HG02938 (cell line): ENCODE measurements at regions not wholly inside any gene's neighbourhood (a gene's known extent, or its start where the extent isn't known, plus 50 kb on each side); places are given as distances from the start of the nearest gene placed in this dataset.

Experiments
- ATAC-seq: cut with Tn5 transposase; IDR thresholded peaks from one replicate; pipeline ENCODE4 v1.9.1; 2021; ENCODE audit warnings: mild to moderate bottlenecking, moderate library complexity; ENCODE audit not compliant: unreplicated experiment

DNA sequence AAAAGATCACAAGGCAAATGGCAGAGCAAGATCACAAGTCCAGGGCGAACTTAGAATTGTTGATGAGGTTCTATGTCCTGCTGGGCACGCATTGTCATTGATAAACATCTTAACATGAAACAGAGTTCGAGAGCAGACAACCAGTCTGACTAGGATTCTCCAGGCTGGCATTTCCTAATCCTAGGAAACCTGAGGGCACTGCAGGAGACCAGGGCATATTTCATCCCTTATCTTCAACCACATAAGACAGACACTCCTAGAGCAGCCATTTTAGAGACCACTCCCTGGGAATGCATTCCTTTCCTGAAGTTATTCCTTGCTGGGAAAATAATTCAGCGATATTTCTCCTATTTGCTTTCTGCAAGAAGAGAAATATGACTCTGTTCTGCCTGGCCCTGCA, 1199.9 kb downstream of the SI start:
- ATAC-seq = no peak

DNA sequence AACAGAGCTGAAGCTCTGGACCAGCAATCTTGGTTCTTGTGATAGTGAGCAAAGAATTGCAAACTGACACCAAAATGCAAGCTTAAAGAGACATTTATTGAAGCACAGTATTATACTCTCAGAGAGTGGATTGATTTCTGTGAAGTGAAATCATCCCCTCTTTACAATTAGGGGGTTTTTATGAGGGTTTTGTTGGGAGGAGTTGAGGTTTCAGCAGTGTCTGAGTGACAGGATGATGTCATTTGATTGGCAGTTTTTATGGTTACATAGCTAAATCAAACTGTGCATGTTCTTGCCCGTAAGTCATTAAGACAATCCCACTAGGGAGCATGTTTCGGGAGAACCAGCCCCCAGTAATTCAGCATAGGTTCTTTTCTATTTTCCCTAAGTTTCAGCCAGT, 1200.5 kb downstream of the SI start:
- no peak for ATAC-seq

GRCh38 chr3:163863146-163863545, 1215.2 kb downstream of the SI start:
- ATAC-seq = no peak

- ATAC-seq = no peak
These were observed 1226.1 kb downstream of the SI start for GRCh38 chr3:163852233-163852632.

- ATAC-seq = no peak
These were observed 1239.5 kb downstream of the SI start for GRCh38 chr3:163838769-163839168.

GRCh38 chr3:163832547-163832946, 1245.7 kb downstream of the SI start:
- no peak for ATAC-seq

DNA sequence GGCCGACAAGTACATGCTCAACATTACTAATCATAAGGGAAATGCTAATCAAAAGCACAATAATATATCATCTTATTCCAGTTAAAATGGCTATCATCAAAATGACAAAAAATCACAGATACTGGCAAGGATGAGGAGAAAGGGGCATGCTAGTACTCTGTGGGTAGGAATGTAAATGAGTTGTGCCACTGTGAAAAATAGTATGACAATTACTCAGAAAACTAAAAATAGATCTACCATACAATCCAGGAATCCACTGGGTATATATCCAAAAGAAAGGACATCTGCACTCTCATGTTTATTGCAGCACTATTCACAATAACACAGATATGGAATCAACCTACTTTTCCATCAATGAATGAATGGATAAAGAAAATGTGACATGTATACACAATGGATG, 1256.5 kb downstream of the SI start:
- no peak for ATAC-seq

GRCh38 chr3:163817015-163817414, 1261.3 kb downstream of the SI start:
- no peak for ATAC-seq

DNA sequence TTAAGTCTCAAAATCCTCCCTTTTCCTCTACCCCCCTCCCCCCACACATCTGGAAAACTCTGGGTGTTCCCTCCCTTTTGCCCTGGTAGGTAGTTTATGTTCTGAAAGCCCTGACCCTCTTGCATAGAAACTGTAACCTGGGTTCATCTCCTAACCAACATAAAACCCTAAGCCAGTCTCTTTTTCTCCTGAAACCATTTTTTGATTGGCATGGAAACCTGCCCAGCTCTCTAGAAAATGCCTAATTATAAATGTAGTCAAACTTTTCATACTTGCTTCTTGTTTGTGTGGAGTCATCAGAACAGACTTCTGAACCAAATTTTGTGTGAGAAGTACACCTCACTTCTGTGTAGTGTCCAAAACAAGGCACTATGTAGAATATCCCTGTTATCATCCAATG, 1264.4 kb downstream of the SI start:
- ATAC-seq = no peak

DNA sequence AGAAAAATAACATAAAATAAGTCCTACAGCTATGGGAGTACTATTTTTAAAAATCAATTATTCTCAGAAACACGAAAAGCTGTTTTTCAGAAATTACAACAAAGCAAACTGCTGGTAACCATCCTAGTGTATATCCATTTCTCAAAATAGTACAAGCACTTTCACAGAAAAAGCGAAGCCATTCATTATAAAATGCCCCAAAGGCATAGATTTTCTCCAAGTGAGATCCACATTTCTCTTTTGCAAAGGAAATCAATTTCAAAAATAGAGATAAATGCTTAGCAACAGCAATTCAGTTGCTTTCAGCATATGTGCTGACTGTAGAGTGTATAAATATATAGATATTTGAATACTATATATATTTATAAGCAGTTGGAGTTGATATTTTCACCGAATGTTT, 1266.3 kb downstream of the SI start:
- ATAC-seq = no peak

GRCh38 chr3:163809540-163809993, 1268.7 kb downstream of the SI start:
- ATAC-seq = no peak

GRCh38 chr3:163786416-163786815, 1291.9 kb downstream of the SI start:
- ATAC-seq = no peak

DNA sequence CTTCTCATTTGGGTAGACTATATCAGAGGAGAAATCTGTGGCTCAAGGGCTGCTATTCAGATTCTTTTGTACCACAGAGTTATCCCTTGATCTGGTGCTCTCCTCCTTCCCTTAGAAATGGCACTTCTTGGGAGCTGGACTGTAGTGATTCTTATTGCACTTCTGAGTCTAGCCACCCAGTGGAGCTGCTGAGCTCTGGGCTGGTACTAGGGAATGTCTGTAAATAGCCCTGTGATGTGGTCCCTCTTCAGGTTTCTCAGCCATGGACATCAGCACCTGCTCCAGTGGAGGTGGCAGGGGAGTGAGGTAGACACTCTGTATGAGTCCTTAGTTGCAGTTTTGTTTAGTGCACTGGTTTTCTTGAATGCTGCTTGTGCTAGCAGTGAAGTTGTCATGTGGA, 1292.6 kb downstream of the SI start:
- no peak for ATAC-seq

DNA sequence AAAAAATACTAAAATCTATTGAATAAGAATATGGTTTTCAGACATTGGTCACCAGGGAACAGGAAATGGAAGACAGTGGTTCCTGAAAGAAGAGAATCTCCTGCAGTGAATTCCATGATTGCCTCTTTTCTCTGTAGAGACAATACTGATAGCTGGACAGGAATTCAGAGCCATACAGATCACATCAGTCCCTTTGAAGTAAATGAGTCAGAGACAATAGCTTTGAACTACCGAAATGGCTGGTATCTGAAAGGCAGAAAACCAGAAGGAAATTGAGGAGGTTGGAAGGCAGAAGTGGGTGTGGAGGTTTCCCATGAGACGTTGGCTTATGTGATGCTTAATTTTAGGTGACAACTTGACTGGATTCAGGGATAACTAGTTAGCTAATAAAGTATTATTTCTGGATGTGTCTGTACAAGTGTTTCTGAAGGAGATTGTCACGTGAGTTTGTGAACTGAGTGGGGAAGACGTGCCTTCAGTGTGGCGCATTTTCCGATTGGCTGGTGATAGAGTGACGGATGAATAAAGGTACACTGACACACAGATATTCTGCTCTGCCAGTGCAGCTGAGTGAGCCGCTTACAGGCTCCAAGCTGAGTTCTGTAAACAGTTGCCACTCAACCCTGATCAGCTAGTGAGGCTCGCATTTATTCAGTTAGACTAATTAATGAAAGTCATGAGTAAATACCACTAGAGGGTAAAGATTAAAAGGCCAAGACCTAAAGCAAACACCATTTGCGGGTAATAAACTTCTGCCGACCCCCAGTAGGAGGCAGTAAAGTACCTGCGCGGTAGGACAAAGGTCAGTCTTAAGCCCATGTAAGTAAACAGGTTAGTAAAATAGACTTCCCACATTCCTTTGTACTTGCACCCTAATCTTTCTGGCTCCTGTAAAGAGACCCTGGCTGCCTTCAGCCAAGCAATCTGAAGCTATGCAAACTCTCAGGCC, 1298.6 kb downstream of the SI start:
- ATAC-seq = no peak

- ATAC-seq = no peak
These were observed 1301.6 kb downstream of the SI start for GRCh38 chr3:163776743-163777142.

DNA sequence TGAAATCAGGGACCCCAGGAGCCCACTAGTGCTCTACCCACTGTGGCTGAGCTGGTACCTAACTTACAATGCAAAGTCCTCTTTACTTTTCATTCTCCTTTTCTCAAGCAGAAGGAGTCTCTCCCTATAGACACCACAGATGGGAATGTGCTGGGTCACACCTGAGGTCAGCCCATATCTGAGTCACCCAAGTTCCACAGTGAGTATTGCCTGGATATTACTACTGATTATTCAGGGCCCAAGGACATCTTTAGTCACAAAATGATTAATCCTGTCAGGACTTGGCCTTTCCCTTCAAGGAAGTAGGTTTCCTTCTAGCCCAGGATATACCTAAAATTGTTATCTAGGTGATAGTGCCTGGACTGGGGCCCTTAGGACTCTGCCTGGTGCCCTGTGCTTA, 1305.2 kb downstream of the SI start:
- ATAC-seq = no peak

- ATAC-seq = no peak
These were observed 1310.2 kb downstream of the SI start for GRCh38 chr3:163768048-163768447.

DNA sequence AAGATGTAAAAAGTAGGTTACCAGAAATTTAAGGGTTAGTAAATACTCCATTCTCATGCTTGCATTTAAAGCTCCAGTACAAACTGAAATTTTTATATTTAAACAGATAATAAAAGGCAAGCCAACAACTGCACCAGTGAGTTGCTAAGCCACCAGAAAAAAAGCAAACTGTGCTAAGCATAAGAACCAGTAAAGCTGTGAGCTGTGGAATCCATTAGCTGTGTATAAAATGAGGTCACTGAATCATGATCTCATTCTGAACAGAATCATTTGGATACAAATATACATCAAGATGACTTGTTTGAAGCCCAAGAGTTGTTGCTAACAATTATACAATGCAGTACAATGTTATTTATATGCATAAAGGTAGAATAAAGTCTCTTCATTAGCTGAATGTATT, 1312.2 kb downstream of the SI start:
- ATAC-seq = no peak

DNA sequence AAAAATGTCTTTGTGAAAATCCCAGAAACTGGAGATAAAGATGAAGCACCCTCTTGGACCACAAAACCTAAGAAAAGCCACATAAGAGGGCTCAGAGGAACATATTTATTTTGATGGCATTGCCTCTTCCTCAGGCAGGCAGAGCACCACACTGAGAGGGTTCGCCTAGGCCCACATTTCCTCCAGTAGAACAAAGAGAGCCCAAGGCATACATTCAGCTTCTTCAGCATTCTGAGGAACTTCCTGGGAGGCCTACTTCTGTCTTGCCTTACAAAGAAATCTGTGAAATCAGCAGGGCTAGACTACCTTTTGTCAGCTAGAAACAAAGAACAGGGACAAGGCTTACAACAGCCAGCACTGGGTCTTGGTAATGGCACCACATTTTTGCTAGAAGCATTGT, 1325.3 kb downstream of the SI start:
- no peak for ATAC-seq

GRCh38 chr3:163745204-163745603, 1333.1 kb downstream of the SI start:
- no peak for ATAC-seq

- no peak for ATAC-seq
These were observed 1342.9 kb downstream of the SI start for GRCh38 chr3:163735394-163735793.

DNA sequence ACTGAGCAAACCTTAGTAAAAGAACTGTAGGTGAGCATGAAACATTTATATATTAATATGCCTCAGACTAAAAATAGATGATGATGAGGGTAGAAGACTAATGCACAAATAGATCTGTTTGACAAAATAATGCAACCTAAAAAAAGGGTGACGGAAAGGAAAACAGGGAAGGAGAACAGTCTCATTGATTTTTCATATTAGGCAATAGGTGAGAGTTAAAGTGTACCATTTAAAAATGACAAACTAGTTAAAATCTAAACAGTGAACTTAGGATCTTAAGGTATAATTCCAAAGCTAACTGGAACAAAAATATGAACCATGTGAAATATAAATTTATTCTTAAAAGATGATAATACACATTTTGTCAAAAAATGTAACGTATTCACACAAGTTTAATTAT, 1347.6 kb downstream of the SI start:
- ATAC-seq = no peak

DNA sequence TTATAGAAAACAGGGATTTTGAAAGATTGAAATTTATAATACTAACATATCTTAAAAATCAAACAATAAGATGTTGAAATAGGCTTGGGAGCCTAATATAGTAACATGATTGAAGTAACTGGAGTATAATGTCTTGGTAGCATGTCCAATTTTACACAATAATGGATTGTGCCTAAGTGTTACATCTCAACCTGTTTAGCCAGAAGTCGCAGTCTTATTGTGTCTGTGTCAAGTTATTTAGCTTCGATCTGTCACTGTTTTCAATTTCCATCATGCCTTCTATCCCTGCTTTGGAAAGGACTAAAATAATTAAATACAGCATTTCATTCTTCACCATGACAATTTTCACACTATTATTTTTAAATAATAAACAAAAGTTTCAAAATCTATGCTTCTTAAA, 1352.2 kb downstream of the SI start:
- no peak for ATAC-seq
